Retinal pigment epithelial cell (primary cell): ENCODE measurements at regions not wholly inside any gene's neighbourhood (a gene's known extent, or its start where the extent isn't known, plus 50 kb on each side); places are given as distances from the start of the nearest gene placed in this dataset.

Source experiments
- DNase-seq: peaks from one replicate; pipeline ENCODE4 v3.0.0-alpha.2; 2010; ENCODE audit warnings: low read depth
- H3K4me3 ChIP-seq: 2 replicates; pipeline ENCODE4 v1.5.1; 2011; ENCODE audit warnings: mild to moderate bottlenecking, low read length, control low read depth, moderate library complexity
- TF ChIP-seq, protein P1 (sequence below): conservative IDR thresholded peaks from 2 replicates; pipeline ENCODE4 v1.5.1; 2011; ENCODE audit warnings: low read depth, low read length, control low read depth, inconsistent platforms

DNA sequence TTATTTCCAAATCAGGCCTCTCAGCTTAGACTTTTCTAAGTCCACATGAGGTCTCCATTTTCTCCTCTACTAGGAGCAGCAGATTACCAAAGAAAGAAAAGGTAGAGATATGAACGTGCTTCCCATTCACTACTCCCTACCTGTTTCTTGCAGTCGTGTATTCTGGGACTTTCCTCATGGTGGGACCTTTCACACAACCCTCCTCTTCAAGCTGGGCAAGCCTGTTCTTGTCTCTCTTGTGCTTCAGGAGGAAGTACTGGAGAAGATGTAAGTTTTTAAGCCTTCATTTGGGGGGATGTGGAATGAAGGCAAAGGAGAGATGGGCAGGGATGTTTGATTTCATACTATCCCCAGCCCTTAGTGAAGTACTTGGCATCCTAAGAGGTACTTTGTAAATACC lies 128.8 kb upstream of the SESN3 start:
- no peak for DNase-seq
- H3K4me3 ChIP-seq = no peak overlapping the region

DNA sequence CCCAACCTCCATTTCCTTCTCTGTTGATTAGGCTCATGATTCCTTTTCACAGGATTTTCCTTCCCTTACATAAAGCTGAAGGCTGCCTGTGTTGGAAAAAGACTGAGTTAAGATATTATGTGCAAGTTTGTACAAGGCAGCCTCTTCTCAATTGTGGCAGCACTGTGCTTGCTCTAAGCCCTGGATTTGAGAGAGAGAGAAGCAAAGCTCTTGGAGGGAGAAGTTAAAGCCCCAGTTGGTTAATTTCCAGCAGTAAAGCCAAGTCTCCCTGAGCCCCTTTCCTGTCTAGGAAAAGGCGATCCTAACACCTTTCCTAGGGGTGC lies 128.3 kb upstream of the SESN3 start:
- DNase-seq = peak; percentile 44
- TF ChIP-seq, protein P1, sequence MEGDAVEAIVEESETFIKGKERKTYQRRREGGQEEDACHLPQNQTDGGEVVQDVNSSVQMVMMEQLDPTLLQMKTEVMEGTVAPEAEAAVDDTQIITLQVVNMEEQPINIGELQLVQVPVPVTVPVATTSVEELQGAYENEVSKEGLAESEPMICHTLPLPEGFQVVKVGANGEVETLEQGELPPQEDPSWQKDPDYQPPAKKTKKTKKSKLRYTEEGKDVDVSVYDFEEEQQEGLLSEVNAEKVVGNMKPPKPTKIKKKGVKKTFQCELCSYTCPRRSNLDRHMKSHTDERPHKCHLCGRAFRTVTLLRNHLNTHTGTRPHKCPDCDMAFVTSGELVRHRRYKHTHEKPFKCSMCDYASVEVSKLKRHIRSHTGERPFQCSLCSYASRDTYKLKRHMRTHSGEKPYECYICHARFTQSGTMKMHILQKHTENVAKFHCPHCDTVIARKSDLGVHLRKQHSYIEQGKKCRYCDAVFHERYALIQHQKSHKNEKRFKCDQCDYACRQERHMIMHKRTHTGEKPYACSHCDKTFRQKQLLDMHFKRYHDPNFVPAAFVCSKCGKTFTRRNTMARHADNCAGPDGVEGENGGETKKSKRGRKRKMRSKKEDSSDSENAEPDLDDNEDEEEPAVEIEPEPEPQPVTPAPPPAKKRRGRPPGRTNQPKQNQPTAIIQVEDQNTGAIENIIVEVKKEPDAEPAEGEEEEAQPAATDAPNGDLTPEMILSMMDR = no peak
- H3K4me3 ChIP-seq = no peak overlapping the region

More for the DNA sequence above, 128.8 kb upstream of the SESN3 start:
- TF ChIP-seq, protein P1 = no peak

- DNase-seq = no peak
- TF ChIP-seq, protein P1 = no peak
- H3K4me3 ChIP-seq = no peak overlapping the region
Measured at GRCh38 chr11:95358511-95359340, 127.7 kb upstream of the SESN3 start.

- TF ChIP-seq, protein P1 = no peak
- DNase-seq = no peak
- no peak overlapping the region for H3K4me3 ChIP-seq
Measured at GRCh38 chr11:95354304-95354703, 123.3 kb upstream of the SESN3 start.

GRCh38 chr11:95353706-95354105 lies 122.7 kb upstream of the SESN3 start:
- TF ChIP-seq, protein P1 = no peak
- DNase-seq = no peak
- H3K4me3 ChIP-seq = no peak overlapping the region

DNA sequence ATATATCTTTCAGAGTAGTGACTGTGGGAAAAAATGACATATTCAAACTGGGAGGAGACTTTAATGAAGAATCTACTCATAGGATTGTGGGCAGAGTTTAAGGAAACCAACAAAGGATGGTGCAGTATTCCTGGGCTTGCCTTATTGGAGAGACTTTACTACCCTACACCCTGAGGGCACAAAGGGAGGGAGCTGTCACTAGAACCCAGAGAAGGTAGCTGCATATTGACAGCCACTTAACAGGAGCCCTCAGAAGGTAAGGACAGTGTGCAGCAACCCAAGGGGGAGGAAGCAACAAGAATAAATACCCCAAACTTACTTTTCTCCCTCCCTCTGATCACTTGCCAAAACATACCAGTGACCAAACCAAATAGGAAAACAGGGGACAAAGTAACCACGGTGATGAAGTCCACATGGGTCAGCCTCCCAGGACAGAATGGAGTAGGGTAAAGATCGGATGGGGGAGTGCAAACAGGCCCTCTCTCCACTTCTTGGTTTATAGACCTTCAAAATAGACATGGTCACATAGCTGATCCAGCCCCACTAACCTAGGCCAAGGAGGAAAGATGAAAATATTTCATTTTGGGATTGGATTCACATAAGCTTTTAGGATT lies 121.8 kb upstream of the SESN3 start:
- TF ChIP-seq, protein P1 = no peak
- no peak for DNase-seq
- no peak overlapping the region for H3K4me3 ChIP-seq
